ENCODE measurements at regions not wholly inside any gene's neighbourhood (a gene's known extent, or its start where the extent isn't known, plus 50 kb on each side); places are given as distances from the start of the nearest gene placed in this dataset.
"Not testable (repeated sequence)": the region's sequence is repeated elsewhere in the genome, so short reads cannot be mapped to it uniquely, and the experiment has no call there.

- Histone ChIP-seq H3K23ac (ENCODE audit: insufficient read length, low read depth, low read length) (no peak overlapping the region), H2BK15ac (ENCODE audit: low read depth, low read length) (no peak overlapping the region), H3K4me2 (ENCODE audit: insufficient read depth, insufficient read length, low read length) (no peak overlapping the region), H4K5ac (ENCODE audit: insufficient read length, low read depth, low read length) (no peak overlapping the region), H4K20me1 (ENCODE audit: control insufficient read depth, insufficient read depth, insufficient read length) (no peaks in the 10 kb centered on the region), H2BK5ac (ENCODE audit: insufficient read length, low read length) (no peak overlapping the region), H3K4me1 (ENCODE audit: insufficient read depth, low read length) (no peaks in the 10 kb centered on the region), H2AFZ (ENCODE audit: low read length) (no peak overlapping the region), H3K9ac (ENCODE audit: extremely low read depth, insufficient read length, low read length) (no peak overlapping the region), H3K79me1 (ENCODE audit: insufficient read depth, low read depth, low read length, poor library complexity, severe bottlenecking) (peaks cover 3% of the 10 kb centered on the region), H2BK20ac (ENCODE audit: low read depth, low read length, poor library complexity, severe bottlenecking) (no peak overlapping the region), H2AK5ac (ENCODE audit: insufficient read length, low read length) (no peak overlapping the region), H3K14ac (ENCODE audit: insufficient read depth, low read length) (no peak overlapping the region), H3K27me3 (ENCODE audit: insufficient read depth, low read length) (no peaks in the 10 kb centered on the region), H2BK12ac (ENCODE audit: insufficient read length, low read depth, low read length) (no peak overlapping the region), H3K27ac (ENCODE audit: insufficient read length, low read depth, low read length) (no peak overlapping the region), H3K23me2 (ENCODE audit: insufficient read length, low read depth, low read length, poor library complexity, severe bottlenecking) (no peaks in the 10 kb centered on the region), H3K4ac (ENCODE audit: low read depth, low read length) (no peak overlapping the region), H4K91ac (ENCODE audit: insufficient read length, low read depth, low read length) (no peak overlapping the region), H3K56ac (ENCODE audit: insufficient read length, low read depth, low read length) (no peak overlapping the region), H3K9me3 (ENCODE audit: control insufficient read depth, low read depth, low read length) (no peaks in the 10 kb centered on the region), H3T11ph (ENCODE audit: low read length) (no peak overlapping the region), H4K8ac (replicated peaks; ENCODE audit: insufficient read length, low read depth, low read length) (no peak overlapping the region), H3K79me2 (ENCODE audit: insufficient read depth, low read length) (no peaks in the 10 kb centered on the region), H3K18ac (ENCODE audit: insufficient read length, low read depth, low read length) (peak overlapping the region; percentile 35), H2BK120ac (ENCODE audit: low read depth, low read length, poor library complexity, severe bottlenecking) (no peak overlapping the region)
- peak overlapping the region in 2 of 3 experiments; percentile 69 to 71; a peak in 2 of 7 replicates for H3K27ac Mint-ChIP-seq
- TF ChIP-seq CTCF (conservative IDR thresholded peaks at IDR 0.05), result no peak
- no peak for DNase-seq
- no peaks in the 10 kb centered on the region for H3K27me3 Mint-ChIP-seq (ENCODE audit: low read depth)
- no peak overlapping the region for H3K4me3 Mint-ChIP-seq
- no peaks in the 10 kb centered on the region for H3K36me3 Mint-ChIP-seq (ENCODE audit: insufficient read depth in 1 of 3, low read depth in 3 of 3)
- WGBS (ENCODE audit: extremely low coverage, insufficient read length, low lambda C conversion rate), result no CpG with 5 or more reads among the region's 5 CpGs
- peaks cover 9% of the 10 kb centered on the region in 2 experiments for H3K4me1 Mint-ChIP-seq
- peaks cover 7 to 11% of the 10 kb centered on the region in 2 experiments; a peak in 3 of 5 replicates for H3K9me3 Mint-ChIP-seq
Observed at GRCh38 chr20:6333110-6333509, 210.3 kb upstream of the FERMT1 start.

GRCh38 chr20:6321235-6321634 lies 198.4 kb upstream of the FERMT1 start:
- not testable (repeated sequence) for H3K23ac ChIP-seq (ENCODE audit: insufficient read length, low read depth, low read length); H2BK120ac ChIP-seq (ENCODE audit: low read depth, low read length, poor library complexity, severe bottlenecking); H3K23me2 ChIP-seq (ENCODE audit: insufficient read length, low read depth, low read length, poor library complexity, severe bottlenecking); H3K27ac ChIP-seq (ENCODE audit: insufficient read length, low read depth, low read length); H3K9me3 ChIP-seq (ENCODE audit: control insufficient read depth, low read depth, low read length); H3K4ac ChIP-seq (ENCODE audit: low read depth, low read length); H3K4me2 ChIP-seq (ENCODE audit: insufficient read depth, insufficient read length, low read length); H3K4me1 ChIP-seq (ENCODE audit: insufficient read depth, low read length); H4K8ac ChIP-seq (replicated peaks; ENCODE audit: insufficient read length, low read depth, low read length); H3K56ac ChIP-seq (ENCODE audit: insufficient read length, low read depth, low read length); H3K27me3 Mint-ChIP-seq (ENCODE audit: low read depth); H4K5ac ChIP-seq (ENCODE audit: insufficient read length, low read depth, low read length); H3K79me2 ChIP-seq (ENCODE audit: insufficient read depth, low read length); H2BK20ac ChIP-seq (ENCODE audit: low read depth, low read length, poor library complexity, severe bottlenecking); H2BK12ac ChIP-seq (ENCODE audit: insufficient read length, low read depth, low read length); DNase-seq; H2BK15ac ChIP-seq (ENCODE audit: low read depth, low read length); H2BK5ac ChIP-seq (ENCODE audit: insufficient read length, low read length); H2AK5ac ChIP-seq (ENCODE audit: insufficient read length, low read length); H3K18ac ChIP-seq (ENCODE audit: insufficient read length, low read depth, low read length); H3K14ac ChIP-seq (ENCODE audit: insufficient read depth, low read length); H4K20me1 ChIP-seq (ENCODE audit: control insufficient read depth, insufficient read depth, insufficient read length); H3K27me3 ChIP-seq (ENCODE audit: insufficient read depth, low read length); H3K27ac Mint-ChIP-seq; H3K79me1 ChIP-seq (ENCODE audit: insufficient read depth, low read depth, low read length, poor library complexity, severe bottlenecking); H3K4me1 Mint-ChIP-seq; H3T11ph ChIP-seq (ENCODE audit: low read length); H2AFZ ChIP-seq (ENCODE audit: low read length); H4K91ac ChIP-seq (ENCODE audit: insufficient read length, low read depth, low read length)
- peak overlapping the region; percentile 44 for H3K9ac ChIP-seq (ENCODE audit: extremely low read depth, insufficient read length, low read length)
- WGBS (ENCODE audit: extremely low coverage, insufficient read length, low lambda C conversion rate), result no CpG with 5 or more reads among the region's 20 CpGs
- peaks cover 10 to 15% of the 10 kb centered on the region in 2 experiments for H3K9me3 Mint-ChIP-seq
- H3K4me3 Mint-ChIP-seq, result peak overlapping the region in 1 of 2 experiments; percentile 58; a peak in 2 of 5 replicates
- peaks cover 0 to 11% (median 9%) of the 10 kb centered on the region in 3 experiments; a peak in 5 of 7 replicates for H3K36me3 Mint-ChIP-seq (ENCODE audit: insufficient read depth in 1 of 3, low read depth in 3 of 3)

All from H9 (cell line).